NT2/D1 (cell line): ENCODE measurements at regions not wholly inside any gene's neighbourhood (a gene's known extent, or its start where the extent isn't known, plus 50 kb on each side); places are given as distances from the start of the nearest gene placed in this dataset.

Experiments used
- SUZ12 ChIP-seq: IDR thresholded peaks from 2 replicates; pipeline ENCODE4 v1.6.1; 2011; ENCODE audit not compliant: insufficient read length, insufficient read depth; ENCODE audit errors: extremely low read depth
- YY1 ChIP-seq: IDR thresholded peaks from 2 replicates; pipeline ENCODE4 v1.6.1; 2011; ENCODE audit not compliant: insufficient read length, insufficient read depth
- ZNF274 ChIP-seq: IDR thresholded peaks from 2 replicates; pipeline ENCODE4 v1.6.1; 2011; ENCODE audit warnings: mild to moderate bottlenecking, low read depth, low read length

DNA sequence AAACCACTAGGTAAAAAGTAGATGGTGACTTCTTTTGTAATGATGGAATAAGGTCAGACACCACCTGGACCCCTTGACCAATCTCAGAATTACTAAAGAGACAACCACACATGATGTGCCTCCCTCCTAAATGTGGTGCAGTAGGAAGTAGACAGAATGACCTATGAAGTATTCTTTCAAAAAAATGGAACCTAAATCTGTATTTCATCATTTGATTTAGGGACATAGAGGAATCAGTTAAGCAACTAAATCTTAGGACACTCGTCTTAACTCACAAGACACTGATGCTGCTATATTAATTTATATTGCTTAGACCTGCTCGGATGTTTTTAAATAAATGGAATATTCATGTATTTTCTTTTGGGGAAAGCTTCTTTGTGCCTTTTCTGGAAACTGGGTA is 80.9 kb upstream of the IRF2BP2 start:
- TF ChIP-seq SUZ12: no peak
- no peak for TF ChIP-seq YY1
- no peak for TF ChIP-seq ZNF274
